ENCODE measurements at regions not wholly inside any gene's neighbourhood (a gene's known extent, or its start where the extent isn't known, plus 50 kb on each side); places are given as distances from the start of the nearest gene placed in this dataset.

- TF ChIP-seq TAF1 (IDR thresholded peaks at IDR 0.05; ENCODE audit: low read depth, low read length) (no peak), POLR2AphosphoS5 (IDR thresholded peaks at IDR 0.05; ENCODE audit: low read depth, low read length) (no peak), POLR2A (IDR thresholded peaks at IDR 0.05; ENCODE audit: low read depth, low read length) (no peak), PAX5 (IDR thresholded peaks at IDR 0.05; ENCODE audit: insufficient read depth, low read length, severe bottlenecking) (no peak)
Measured at GRCh38 chr1:57857809-57858208, 433.9 kb upstream of the DAB1 start.
